Limb (tissue), 2 donors: ENCODE measurements at regions not wholly inside any gene's neighbourhood (a gene's known extent, or its start where the extent isn't known, plus 50 kb on each side); places are given as distances from the start of the nearest gene placed in this dataset.
A peak's percentile ranks its signal among the peaks of the same experiment; 100 is the strongest.
"Not testable (repeated sequence)": the region's sequence is repeated elsewhere in the genome, so short reads cannot be mapped to it uniquely, and the experiment has no call there.

Source experiments
- DNase-seq, 2 donors: peaks; one replicate each; pipeline ENCODE4 v3.0.0-alpha.2; 2016; ENCODE audit errors: extremely low spot score in 2 of 2

- no peak for DNase-seq
Measured at GRCh38 chr2:403682-404081, 115.8 kb upstream of the ALKAL2 start.

- DNase-seq: no peak
Measured at GRCh38 chr2:402721-403120, 114.8 kb upstream of the ALKAL2 start.

- no peak for DNase-seq
Measured at GRCh38 chr2:402206-402605, 114.3 kb upstream of the ALKAL2 start.

GRCh38 chr2:401019-401679 lies 113.3 kb upstream of the ALKAL2 start:
- DNase-seq: peak; percentile 6 to 71

GRCh38 chr2:397926-398325 lies 110.0 kb upstream of the ALKAL2 start:
- DNase-seq: no peak

- no peak for DNase-seq
Measured at GRCh38 chr2:397521-397920, 109.6 kb upstream of the ALKAL2 start.

GRCh38 chr2:396903-397302 lies 109.0 kb upstream of the ALKAL2 start:
- no peak for DNase-seq

- no peak for DNase-seq
Measured at GRCh38 chr2:395886-396285, 108.0 kb upstream of the ALKAL2 start.

GRCh38 chr2:393711-394696 lies 106.1 kb upstream of the ALKAL2 start:
- peak in 1 of 2 donors; percentile 64 for DNase-seq

GRCh38 chr2:392926-393280 lies 105.0 kb upstream of the ALKAL2 start:
- no peak for DNase-seq

GRCh38 chr2:392181-392925 lies 104.5 kb upstream of the ALKAL2 start:
- no peak for DNase-seq

GRCh38 chr2:391696-392095 lies 103.8 kb upstream of the ALKAL2 start:
- no peak for DNase-seq

- no peak for DNase-seq
Measured at GRCh38 chr2:390959-391358, 103.1 kb upstream of the ALKAL2 start.

GRCh38 chr2:389985-390384 lies 102.1 kb upstream of the ALKAL2 start:
- not testable (repeated sequence) for DNase-seq

GRCh38 chr2:388752-389151 lies 100.9 kb upstream of the ALKAL2 start:
- not testable (repeated sequence) for DNase-seq

- DNase-seq: no peak
Measured at GRCh38 chr2:387980-388421, 100.1 kb upstream of the ALKAL2 start.

GRCh38 chr2:386406-387103 lies 98.7 kb upstream of the ALKAL2 start:
- no peak for DNase-seq

- no peak for DNase-seq
Measured at GRCh38 chr2:385785-386184, 97.9 kb upstream of the ALKAL2 start.

GRCh38 chr2:385061-385460 lies 97.2 kb upstream of the ALKAL2 start:
- DNase-seq: no peak

GRCh38 chr2:383888-384287 lies 96.0 kb upstream of the ALKAL2 start:
- no peak for DNase-seq

GRCh38 chr2:383178-383577 lies 95.3 kb upstream of the ALKAL2 start:
- no peak for DNase-seq

GRCh38 chr2:382728-383022 lies 94.8 kb upstream of the ALKAL2 start:
- no peak for DNase-seq
